Testis (tissue), 2 donors: ENCODE measurements at regions not wholly inside any gene's neighbourhood (a gene's known extent, or its start where the extent isn't known, plus 50 kb on each side); places are given as distances from the start of the nearest gene placed in this dataset.

ENCODE experiments used
- CTCF ChIP-seq, 3 experiments: fragments of 450-650 bp in 2 of 3; fragments of 200-600 bp in 1 of 3; sonication (generic) in 1 of 3; IDR thresholded peaks; one replicate each; pipeline ENCODE4 v1.5.1; 2016 to 2019; ENCODE audit warnings: antibody characterized with exemption in 3 of 3, mild to moderate bottlenecking in 2 of 3, moderate library complexity in 1 of 3
- POLR2A ChIP-seq: fragments of 450-650 bp; IDR thresholded peaks from one replicate; pipeline ENCODE4 v1.6.1; 2017; ENCODE audit warnings: antibody characterized with exemption, mild to moderate bottlenecking, moderate library complexity

- TF ChIP-seq CTCF (IDR thresholded peaks at IDR 0.05), result no peak
- TF ChIP-seq POLR2A, result no peak
These were observed 405.4 kb downstream of the CCDC85A start for GRCh38 chr2:56589194-56589593.
